ENCODE measurements at regions not wholly inside any gene's neighbourhood (a gene's known extent, or its start where the extent isn't known, plus 50 kb on each side); places are given as distances from the start of the nearest gene placed in this dataset.

DNA sequence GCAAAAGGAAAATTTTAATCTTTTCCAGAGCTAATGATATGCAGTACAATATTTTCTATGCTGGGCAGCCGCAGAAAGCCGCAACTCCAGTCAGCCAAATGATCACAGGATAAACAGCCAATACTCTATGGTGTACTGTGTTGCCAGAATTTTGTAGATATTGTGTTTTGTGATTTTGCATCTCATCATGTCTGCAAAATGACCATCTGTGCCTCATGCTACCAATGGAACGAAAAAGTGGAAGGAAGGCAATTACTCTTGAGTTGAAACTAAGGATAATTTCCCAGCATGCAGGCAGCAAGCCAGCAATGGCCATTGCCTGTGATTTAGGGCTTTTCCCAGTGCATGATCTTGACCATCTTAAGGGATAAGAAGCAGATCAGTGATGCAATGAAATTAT, 891.9 kb downstream of the PLOD2 start:
- DNase-seq (ENCODE audit: low read depth) = no peak
- Histone ChIP-seq H3K4me2 (ENCODE audit: low read length) (no peak overlapping the region), H3K4me1 (ENCODE audit: insufficient read depth, low read length) (no peaks in the 10 kb centered on the region), H3K9me3 (ENCODE audit: insufficient read depth, low read depth, low read length) (no peaks in the 10 kb centered on the region), H3K27ac (ENCODE audit: low read depth, low read length) (no peak overlapping the region), H3K27me3 (ENCODE audit: insufficient read depth, low read length) (no peaks in the 10 kb centered on the region), H3K4me3 (ENCODE audit: insufficient read depth, low read depth, low read length) (no peak overlapping the region), H3K79me2 (ENCODE audit: insufficient read depth, low read length) (no peaks in the 10 kb centered on the region), H3K36me3 (ENCODE audit: insufficient read depth, low read length) (no peaks in the 10 kb centered on the region), H4K20me1 (ENCODE audit: insufficient read depth, low read length) (no peaks in the 10 kb centered on the region), H2AFZ (ENCODE audit: low read depth, low read length) (no peak overlapping the region), H3K9ac (ENCODE audit: low read length) (no peak overlapping the region)
- H3K4me3 Mint-ChIP-seq (ENCODE audit: unreplicated experiment) = no peak overlapping the region
- no peaks in the 10 kb centered on the region for H3K27me3 Mint-ChIP-seq (ENCODE audit: low read depth, unreplicated experiment)
- no peaks in the 10 kb centered on the region for H3K4me1 Mint-ChIP-seq (ENCODE audit: low read depth, unreplicated experiment)
- FAIRE-seq = no peak
- TF ChIP-seq, protein P1, sequence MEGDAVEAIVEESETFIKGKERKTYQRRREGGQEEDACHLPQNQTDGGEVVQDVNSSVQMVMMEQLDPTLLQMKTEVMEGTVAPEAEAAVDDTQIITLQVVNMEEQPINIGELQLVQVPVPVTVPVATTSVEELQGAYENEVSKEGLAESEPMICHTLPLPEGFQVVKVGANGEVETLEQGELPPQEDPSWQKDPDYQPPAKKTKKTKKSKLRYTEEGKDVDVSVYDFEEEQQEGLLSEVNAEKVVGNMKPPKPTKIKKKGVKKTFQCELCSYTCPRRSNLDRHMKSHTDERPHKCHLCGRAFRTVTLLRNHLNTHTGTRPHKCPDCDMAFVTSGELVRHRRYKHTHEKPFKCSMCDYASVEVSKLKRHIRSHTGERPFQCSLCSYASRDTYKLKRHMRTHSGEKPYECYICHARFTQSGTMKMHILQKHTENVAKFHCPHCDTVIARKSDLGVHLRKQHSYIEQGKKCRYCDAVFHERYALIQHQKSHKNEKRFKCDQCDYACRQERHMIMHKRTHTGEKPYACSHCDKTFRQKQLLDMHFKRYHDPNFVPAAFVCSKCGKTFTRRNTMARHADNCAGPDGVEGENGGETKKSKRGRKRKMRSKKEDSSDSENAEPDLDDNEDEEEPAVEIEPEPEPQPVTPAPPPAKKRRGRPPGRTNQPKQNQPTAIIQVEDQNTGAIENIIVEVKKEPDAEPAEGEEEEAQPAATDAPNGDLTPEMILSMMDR (IDR thresholded peaks at IDR 0.05; ENCODE audit: insufficient read depth, low read depth, low read length) = no peak
- TF ChIP-seq EZH2 (IDR thresholded peaks at IDR 0.05; ENCODE audit: insufficient read depth, low read length) = no peak
- H3K27ac Mint-ChIP-seq (ENCODE audit: unreplicated experiment) = no peak overlapping the region
- no peaks in the 10 kb centered on the region for H3K9me3 Mint-ChIP-seq (ENCODE audit: unreplicated experiment)
- no peaks in the 10 kb centered on the region for H3K36me3 Mint-ChIP-seq (ENCODE audit: low read depth, unreplicated experiment)

DNA sequence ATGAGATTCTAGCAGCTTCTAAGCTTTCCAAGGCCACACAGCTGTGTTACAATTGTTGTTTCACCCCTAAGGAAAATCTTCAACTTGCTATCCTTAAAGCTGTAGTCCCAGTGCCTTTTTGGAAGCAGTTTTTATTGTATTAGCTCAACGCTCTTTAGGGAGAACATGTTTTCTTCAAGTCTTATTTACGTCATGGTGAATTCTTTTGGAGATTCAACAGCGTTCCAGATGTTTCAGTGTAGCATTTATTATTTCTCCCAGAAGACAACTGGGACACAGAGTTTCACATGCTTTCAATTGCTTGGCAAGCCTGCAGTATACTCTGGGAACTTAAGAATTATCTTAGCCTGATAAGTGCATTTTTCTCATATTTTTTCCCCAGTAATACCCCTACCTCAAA, 888.3 kb downstream of the PLOD2 start:
- no peak overlapping the region for H3K27ac ChIP-seq (ENCODE audit: low read depth, low read length)
- H3K27me3 ChIP-seq (ENCODE audit: insufficient read depth, low read length) = no peaks in the 10 kb centered on the region
- H3K4me1 ChIP-seq (ENCODE audit: insufficient read depth, low read length) = no peaks in the 10 kb centered on the region
- H3K4me3 ChIP-seq (ENCODE audit: insufficient read depth, low read depth, low read length) = no peak overlapping the region
- Mint-ChIP-seq H3K9me3 (ENCODE audit: unreplicated experiment) (peaks cover 6% of the 10 kb centered on the region), H3K27me3 (ENCODE audit: low read depth, unreplicated experiment) (no peaks in the 10 kb centered on the region), H3K36me3 (ENCODE audit: low read depth, unreplicated experiment) (no peaks in the 10 kb centered on the region), H3K4me1 (ENCODE audit: low read depth, unreplicated experiment) (no peaks in the 10 kb centered on the region), H3K4me3 (ENCODE audit: unreplicated experiment) (no peak overlapping the region), H3K27ac (ENCODE audit: unreplicated experiment) (no peak overlapping the region)
- TF ChIP-seq EZH2 (IDR thresholded peaks at IDR 0.05; ENCODE audit: insufficient read depth, low read length) = no peak
- TF ChIP-seq, protein P1 (IDR thresholded peaks at IDR 0.05; ENCODE audit: insufficient read depth, low read depth, low read length) = no peak
- H3K9me3 ChIP-seq (ENCODE audit: insufficient read depth, low read depth, low read length) = peaks cover 9% of the 10 kb centered on the region
- H3K79me2 ChIP-seq (ENCODE audit: insufficient read depth, low read length) = no peaks in the 10 kb centered on the region
- H2AFZ ChIP-seq (ENCODE audit: low read depth, low read length) = no peak overlapping the region
- no peaks in the 10 kb centered on the region for H3K36me3 ChIP-seq (ENCODE audit: insufficient read depth, low read length)
- FAIRE-seq = no peak
- no peak overlapping the region for H3K9ac ChIP-seq (ENCODE audit: low read length)
- H3K4me2 ChIP-seq (ENCODE audit: low read length) = no peak overlapping the region
- H4K20me1 ChIP-seq (ENCODE audit: insufficient read depth, low read length) = no peaks in the 10 kb centered on the region
- DNase-seq (ENCODE audit: low read depth) = no peak

GRCh38 chr3:145282505-145282904, 878.5 kb downstream of the PLOD2 start:
- Mint-ChIP-seq H3K36me3 (ENCODE audit: low read depth, unreplicated experiment) (no peaks in the 10 kb centered on the region), H3K27me3 (ENCODE audit: low read depth, unreplicated experiment) (no peaks in the 10 kb centered on the region), H3K4me1 (ENCODE audit: low read depth, unreplicated experiment) (no peaks in the 10 kb centered on the region), H3K27ac (ENCODE audit: unreplicated experiment) (no peak overlapping the region), H3K4me3 (ENCODE audit: unreplicated experiment) (no peak overlapping the region), H3K9me3 (ENCODE audit: unreplicated experiment) (no peaks in the 10 kb centered on the region)
- Histone ChIP-seq H3K9me3 (ENCODE audit: insufficient read depth, low read depth, low read length) (no peaks in the 10 kb centered on the region), H3K4me2 (ENCODE audit: low read length) (no peak overlapping the region), H3K27me3 (ENCODE audit: insufficient read depth, low read length) (no peaks in the 10 kb centered on the region), H4K20me1 (ENCODE audit: insufficient read depth, low read length) (no peaks in the 10 kb centered on the region), H3K79me2 (ENCODE audit: insufficient read depth, low read length) (no peaks in the 10 kb centered on the region), H3K4me1 (ENCODE audit: insufficient read depth, low read length) (no peaks in the 10 kb centered on the region), H2AFZ (ENCODE audit: low read depth, low read length) (no peak overlapping the region), H3K27ac (ENCODE audit: low read depth, low read length) (no peak overlapping the region), H3K4me3 (ENCODE audit: insufficient read depth, low read depth, low read length) (no peak overlapping the region), H3K9ac (ENCODE audit: low read length) (no peak overlapping the region), H3K36me3 (ENCODE audit: insufficient read depth, low read length) (no peaks in the 10 kb centered on the region)
- TF ChIP-seq, protein P1 (IDR thresholded peaks at IDR 0.05; ENCODE audit: insufficient read depth, low read depth, low read length) = no peak
- TF ChIP-seq EZH2 (IDR thresholded peaks at IDR 0.05; ENCODE audit: insufficient read depth, low read length) = no peak
- FAIRE-seq (no peak), DNase-seq (ENCODE audit: low read depth) (no peak)

All from astrocyte (in vitro differentiated cells and primary cell).